PC-9 (cell line): ENCODE measurements at regions not wholly inside any gene's neighbourhood (a gene's known extent, or its start where the extent isn't known, plus 50 kb on each side); places are given as distances from the start of the nearest gene placed in this dataset.
"Not testable (repeated sequence)": the region's sequence is repeated elsewhere in the genome, so short reads cannot be mapped to it uniquely, and the experiment has no call there.

Experiments
- CTCF ChIP-seq: fragments of 200-600 bp; sonication (generic); conservative IDR thresholded peaks from 2 replicates; pipeline ENCODE4 v1.6.1; 2017; ENCODE audit warnings: mixed run types, antibody characterized with exemption, mild to moderate bottlenecking, moderate library complexity
- EZH2 ChIP-seq: fragments of 200-600 bp; sonication (generic); IDR thresholded peaks from 2 replicates; pipeline ENCODE4 v1.8.0; 2017; ENCODE audit warnings: antibody characterized with exemption, low read depth

DNA sequence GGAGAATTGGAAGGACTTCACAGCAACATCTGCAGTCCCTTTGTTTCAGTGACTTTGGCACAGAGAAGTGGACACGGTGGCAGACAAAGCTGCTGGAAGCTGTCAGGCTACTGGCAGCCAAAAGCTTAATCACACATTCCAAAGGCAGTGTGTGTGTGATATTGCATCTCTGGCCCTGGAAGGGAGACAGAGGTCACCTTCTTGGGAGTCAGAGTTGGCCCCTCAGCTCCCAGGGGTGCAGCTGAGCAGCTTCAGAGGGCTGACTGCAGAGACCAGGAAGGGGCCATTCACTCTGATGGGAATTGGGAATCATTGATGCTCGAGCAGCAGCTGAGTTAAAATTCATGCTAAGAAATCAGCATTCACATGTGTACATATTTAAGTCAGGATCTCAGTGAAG is 115.7 kb upstream of the PDCD2 start:
- TF ChIP-seq CTCF, EZH2: not testable (repeated sequence)
